ENCODE measurements at regions not wholly inside any gene's neighbourhood (a gene's known extent, or its start where the extent isn't known, plus 50 kb on each side); places are given as distances from the start of the nearest gene placed in this dataset.
"Not testable (repeated sequence)": the region's sequence is repeated elsewhere in the genome, so short reads cannot be mapped to it uniquely, and the experiment has no call there.

GRCh38 chr2:22076454-22076853 lies 952.7 kb downstream of the TDRD15 start:
- DNase-seq (ENCODE audit: low spot score) = no peak

- DNase-seq (ENCODE audit: low spot score) = no peak
These were observed 954.9 kb downstream of the TDRD15 start for GRCh38 chr2:22078701-22079100.

- no peak for DNase-seq (ENCODE audit: low spot score)
These were observed 955.8 kb downstream of the TDRD15 start for GRCh38 chr2:22079583-22079982.

- no peak for DNase-seq (ENCODE audit: low spot score)
These were observed 963.0 kb downstream of the TDRD15 start for GRCh38 chr2:22086726-22087125.

GRCh38 chr2:22103617-22104016 lies 979.8 kb downstream of the TDRD15 start:
- DNase-seq (ENCODE audit: low spot score) = not testable (repeated sequence)

GRCh38 chr2:22110244-22110651 lies 986.5 kb downstream of the TDRD15 start:
- peak; percentile 32 for DNase-seq (ENCODE audit: low spot score)

GRCh38 chr2:22124003-22124402 lies 1000.2 kb downstream of the TDRD15 start:
- no peak for DNase-seq (ENCODE audit: low spot score)

GRCh38 chr2:22126106-22126505 lies 1002.3 kb downstream of the TDRD15 start:
- DNase-seq (ENCODE audit: low spot score) = no peak

- DNase-seq (ENCODE audit: low spot score) = no peak
These were observed 1003.2 kb downstream of the TDRD15 start for GRCh38 chr2:22126978-22127377.

- no peak for DNase-seq (ENCODE audit: low spot score)
These were observed 1010.7 kb downstream of the TDRD15 start for GRCh38 chr2:22134421-22134820.

- no peak for DNase-seq (ENCODE audit: low spot score)
These were observed 1012.7 kb downstream of the TDRD15 start for GRCh38 chr2:22136446-22136845.

GRCh38 chr2:22143840-22144239 lies 1020.1 kb downstream of the TDRD15 start:
- DNase-seq (ENCODE audit: low spot score) = no peak

- no peak for DNase-seq (ENCODE audit: low spot score)
These were observed 1030.3 kb downstream of the TDRD15 start for GRCh38 chr2:22153931-22154613.

- not testable (repeated sequence) for DNase-seq (ENCODE audit: low spot score)
These were observed 1032.9 kb downstream of the TDRD15 start for GRCh38 chr2:22156661-22157060.

GRCh38 chr2:22167256-22167655 lies 1043.5 kb downstream of the TDRD15 start:
- no peak for DNase-seq (ENCODE audit: low spot score)

- DNase-seq (ENCODE audit: low spot score) = no peak
These were observed 1051.2 kb downstream of the TDRD15 start for GRCh38 chr2:22175003-22175402.

- no peak for DNase-seq (ENCODE audit: low spot score)
These were observed 1061.5 kb downstream of the TDRD15 start for GRCh38 chr2:22185251-22185650.

GRCh38 chr2:22186261-22186828 lies 1062.6 kb downstream of the TDRD15 start:
- DNase-seq (ENCODE audit: low spot score) = not testable (repeated sequence)

- no peak for DNase-seq (ENCODE audit: low spot score)
These were observed 1066.2 kb downstream of the TDRD15 start for GRCh38 chr2:22189893-22190480.

GRCh38 chr2:22194218-22194617 lies 1070.5 kb downstream of the TDRD15 start:
- DNase-seq (ENCODE audit: low spot score) = no peak

GRCh38 chr2:22196806-22197205 lies 1073.0 kb downstream of the TDRD15 start:
- DNase-seq (ENCODE audit: low spot score) = no peak

GRCh38 chr2:22198381-22199283 lies 1074.9 kb downstream of the TDRD15 start:
- peak; percentile 21 for DNase-seq (ENCODE audit: low spot score)
